UCSD-AML1 (cell line): ENCODE measurements at regions not wholly inside any gene's neighbourhood (a gene's known extent, or its start where the extent isn't known, plus 50 kb on each side); places are given as distances from the start of the nearest gene placed in this dataset.
A peak's percentile ranks its signal among the peaks of the same experiment; 100 is the strongest.

Experiments used
- DNase-seq: peaks from one replicate; lab custom pipeline; 2025; ENCODE audit not compliant: unreplicated experiment; lab: John Stamatoyannopoulos, UW

GRCh38 chr2:14826518-14826917 is 194.0 kb downstream of the LRATD1 start:
- no peak for DNase-seq

GRCh38 chr2:14827226-14828023 is 194.9 kb downstream of the LRATD1 start:
- DNase-seq = no peak

DNA sequence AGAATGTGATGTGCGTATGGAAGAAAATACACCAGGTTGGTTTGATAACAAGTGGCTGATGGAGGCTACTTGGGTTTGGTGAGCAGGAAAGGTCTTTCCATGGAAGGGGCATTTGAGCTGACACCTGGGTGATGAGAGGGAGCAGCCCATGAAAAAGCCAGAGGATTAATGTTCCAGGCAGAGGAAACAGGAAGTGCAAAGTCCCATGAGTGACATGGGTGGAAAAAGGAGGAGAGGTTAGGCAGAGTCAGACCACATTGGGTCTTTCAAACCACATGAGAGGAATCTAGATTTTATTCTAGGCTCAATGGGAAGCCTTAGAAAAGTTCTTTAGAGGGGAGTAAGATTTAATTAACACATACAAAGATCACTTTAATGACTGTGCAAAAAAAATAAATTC is 195.7 kb downstream of the LRATD1 start:
- no peak for DNase-seq

DNA sequence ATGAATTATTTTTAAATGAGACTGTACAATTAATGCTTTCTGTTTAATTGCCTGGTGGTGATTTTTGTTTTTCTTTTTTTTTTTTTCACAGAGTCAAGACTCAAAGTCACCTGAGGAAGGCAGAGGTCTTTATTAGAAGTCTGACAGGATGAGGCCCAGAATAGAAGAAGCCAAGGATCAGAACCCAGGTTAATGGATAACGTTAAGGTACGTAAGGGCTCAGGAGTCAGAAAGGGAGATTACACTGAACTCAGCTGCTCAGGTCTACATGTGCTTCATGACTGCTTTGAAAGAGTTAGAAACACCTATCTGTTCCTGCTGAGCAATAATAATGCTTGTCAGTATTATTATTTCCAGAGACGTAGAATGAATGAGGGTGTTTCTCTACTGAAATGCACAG is 196.5 kb downstream of the LRATD1 start:
- DNase-seq = no peak

- DNase-seq = no peak
Observed at GRCh38 chr2:14831458-14831857, 198.9 kb downstream of the LRATD1 start.

GRCh38 chr2:14843507-14844204 is 211.1 kb downstream of the LRATD1 start:
- DNase-seq = no peak

GRCh38 chr2:14855751-14856150 is 223.2 kb downstream of the LRATD1 start:
- DNase-seq = no peak

DNA sequence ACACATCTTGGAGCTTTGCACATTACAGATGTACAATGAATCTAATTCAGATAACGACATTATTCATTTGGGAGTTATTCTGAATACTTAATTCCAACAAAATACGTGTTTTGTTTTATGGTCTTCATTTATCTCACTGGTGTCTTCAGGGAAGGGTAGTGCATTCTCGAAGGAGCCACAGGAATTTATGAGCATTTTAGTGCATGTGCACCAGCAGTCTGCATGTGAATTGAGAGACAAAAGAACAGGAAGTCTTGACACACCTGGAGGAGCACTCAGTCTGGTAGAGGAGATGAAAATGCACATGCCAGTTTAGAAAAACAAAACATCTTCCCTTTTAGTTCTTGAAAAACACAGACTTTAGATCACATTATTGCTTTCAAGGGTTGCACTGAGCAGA is 228.7 kb downstream of the LRATD1 start:
- DNase-seq = no peak

GRCh38 chr2:14866736-14867352 is 234.3 kb downstream of the LRATD1 start:
- DNase-seq = no peak

- DNase-seq = no peak
Observed at GRCh38 chr2:14867853-14868252, 235.3 kb downstream of the LRATD1 start.

DNA sequence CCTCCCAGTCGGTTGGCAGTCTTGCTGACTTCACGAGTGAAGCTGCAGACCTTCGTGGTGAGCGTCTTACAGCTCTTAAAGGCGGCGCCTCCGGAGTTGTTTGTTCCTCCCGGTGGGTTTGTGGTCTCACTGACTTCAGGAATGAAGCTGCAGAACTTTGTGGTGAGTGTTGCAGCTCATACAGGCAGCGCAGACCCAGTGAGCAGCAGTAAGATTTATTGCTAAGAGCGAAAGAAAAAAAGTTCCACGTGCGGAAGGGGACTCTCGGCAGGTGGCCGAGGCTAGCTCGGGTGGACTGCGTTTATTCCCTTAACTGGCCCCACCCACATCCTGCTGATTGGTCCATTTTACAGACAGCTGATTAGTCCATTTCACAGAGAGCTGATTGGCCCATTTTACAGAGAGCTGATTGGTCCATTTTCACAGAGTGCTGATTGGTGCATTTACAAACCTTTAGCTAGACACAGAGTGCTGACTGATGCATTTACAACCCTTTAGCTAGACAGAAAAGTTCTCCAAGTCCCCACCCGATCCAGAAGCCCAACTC is 240.3 kb downstream of the LRATD1 start:
- peak; percentile 17 for DNase-seq

DNA sequence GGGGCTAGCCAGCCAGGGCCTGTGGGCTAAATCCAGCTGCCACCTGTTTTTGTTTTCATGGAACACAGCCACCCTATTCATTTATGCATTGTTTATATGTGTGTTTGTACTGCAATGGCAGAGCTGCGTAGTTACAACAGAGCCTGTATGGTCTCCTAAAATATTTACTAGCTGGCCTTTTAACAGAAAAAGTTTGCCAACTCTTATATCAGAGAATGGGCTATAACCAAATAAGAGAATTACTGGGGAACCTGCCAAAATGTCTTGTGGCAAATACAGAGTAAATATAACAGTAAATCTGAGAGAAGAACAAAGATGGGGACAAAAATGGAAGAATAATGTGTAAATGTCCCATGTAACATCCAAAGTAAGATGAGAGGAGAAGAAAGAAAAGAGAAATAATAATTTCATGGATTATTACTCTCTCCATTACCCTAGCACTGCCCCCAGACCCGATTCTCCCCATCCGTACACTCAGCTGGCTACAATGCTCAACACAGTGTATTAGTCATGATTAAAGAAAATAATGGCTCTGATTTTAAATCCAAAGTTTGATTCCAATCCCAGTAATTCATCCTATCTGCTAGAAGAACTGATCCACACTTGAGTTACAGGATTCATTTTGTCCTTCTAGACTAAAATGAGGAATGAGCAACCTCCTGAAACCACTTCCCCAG is 249.3 kb downstream of the LRATD1 start:
- no peak for DNase-seq

DNA sequence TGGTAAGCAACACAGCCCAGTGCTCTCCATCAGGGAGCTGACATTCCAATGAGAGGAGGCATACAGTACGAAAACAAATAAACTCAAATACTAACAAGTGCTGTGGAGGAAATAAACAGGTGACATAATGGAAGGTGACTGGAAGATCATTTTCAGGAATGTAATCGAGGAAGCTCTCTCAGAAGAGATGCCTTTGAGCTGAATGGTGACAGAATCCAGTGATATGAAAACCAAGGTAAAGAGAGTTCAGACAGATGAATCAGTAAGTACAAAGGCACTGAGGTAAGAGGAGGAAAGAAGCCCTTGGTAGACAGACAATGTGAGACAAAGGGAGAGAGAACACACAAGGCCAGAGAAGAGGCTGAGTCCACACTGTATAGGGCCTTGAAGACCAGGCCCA is 252.1 kb downstream of the LRATD1 start:
- DNase-seq = no peak

- DNase-seq = no peak
Observed at GRCh38 chr2:14891546-14891945, 259.0 kb downstream of the LRATD1 start.

GRCh38 chr2:14896330-14897030 is 264.0 kb downstream of the LRATD1 start:
- DNase-seq = no peak

- DNase-seq = no peak
Observed at GRCh38 chr2:14899621-14900414, 267.3 kb downstream of the LRATD1 start.

GRCh38 chr2:14901737-14902136 is 269.2 kb downstream of the LRATD1 start:
- DNase-seq = no peak

DNA sequence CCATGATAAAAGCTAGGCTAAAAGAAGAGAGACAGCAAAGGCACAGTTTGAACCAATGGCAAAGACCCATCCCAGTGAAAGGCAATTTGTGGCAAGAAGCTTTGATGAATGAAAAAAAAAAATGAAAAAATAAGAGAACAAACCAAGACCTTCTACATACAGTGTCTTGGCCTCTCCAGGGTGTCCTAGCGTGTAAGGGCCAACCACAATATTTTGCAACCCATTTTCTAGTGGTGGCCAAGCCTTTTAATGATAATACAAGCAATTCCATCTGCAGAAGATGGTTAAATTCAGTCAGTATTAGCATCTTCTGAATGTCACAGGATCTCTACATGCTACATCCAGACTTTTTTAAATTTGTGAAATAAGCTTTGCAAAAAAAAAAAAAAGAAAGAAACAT is 270.4 kb downstream of the LRATD1 start:
- DNase-seq = no peak

GRCh38 chr2:14903709-14904374 is 271.3 kb downstream of the LRATD1 start:
- peak; percentile 70 for DNase-seq
